ENCODE measurements at regions not wholly inside any gene's neighbourhood (a gene's known extent, or its start where the extent isn't known, plus 50 kb on each side); places are given as distances from the start of the nearest gene placed in this dataset.

- no peaks in the 10 kb centered on the region for H3K4me1 ChIP-seq
- H3K4me3 ChIP-seq: no peak overlapping the region
- no peak for TF ChIP-seq CTCF (IDR thresholded peaks at IDR 0.05)
Observed at GRCh38 chr21:33987461-33987860, 71.9 kb upstream of the ATP5PO start.

GRCh38 chr21:33985117-33986050 is 69.8 kb upstream of the ATP5PO start:
- intact Hi-C loops (cut with DNase I): no loop called here
- H3K36me3 ChIP-seq: no peaks in the 10 kb centered on the region
- H3K27ac ChIP-seq: no peak overlapping the region
- no peak overlapping the region for H3K9ac ChIP-seq (ENCODE audit: low read depth in 2 of 2, low read length in 2 of 2)
- no peak overlapping the region for H3K4me3 ChIP-seq
- no peaks in the 10 kb centered on the region for H3K9me3 ChIP-seq
- TF ChIP-seq CTCF (IDR thresholded peaks at IDR 0.05): no peak
- H3K27me3 ChIP-seq: no peaks in the 10 kb centered on the region
- no peaks in the 10 kb centered on the region for H3K4me1 ChIP-seq
- DNase-seq: no peak

More at GRCh38 chr21:33987461-33987860, 71.9 kb upstream of the ATP5PO start:
- no peak for DNase-seq
- H3K9ac ChIP-seq (ENCODE audit: low read depth in 2 of 2, low read length in 2 of 2): no peak overlapping the region
- no peaks in the 10 kb centered on the region for H3K9me3 ChIP-seq
- H3K36me3 ChIP-seq: no peaks in the 10 kb centered on the region
- H3K27ac ChIP-seq: no peak overlapping the region
- H3K27me3 ChIP-seq: no peaks in the 10 kb centered on the region
- intact Hi-C loops (cut with DNase I): no loop called here

GRCh38 chr21:33984021-33984481 is 68.4 kb upstream of the ATP5PO start:
- intact Hi-C loops (cut with DNase I): no loop called here
- Histone ChIP-seq H3K27me3 (no peaks in the 10 kb centered on the region), H3K9ac (ENCODE audit: low read depth in 2 of 2, low read length in 2 of 2) (no peak overlapping the region), H3K36me3 (no peaks in the 10 kb centered on the region), H3K27ac (no peak overlapping the region), H3K9me3 (no peaks in the 10 kb centered on the region), H3K4me3 (no peak overlapping the region), H3K4me1 (no peaks in the 10 kb centered on the region)
- TF ChIP-seq CTCF (IDR thresholded peaks at IDR 0.05): no peak
- no peak for DNase-seq

GRCh38 chr21:33981391-33982101 is 65.9 kb upstream of the ATP5PO start:
- no peak for TF ChIP-seq CTCF (IDR thresholded peaks at IDR 0.05)
- H3K27ac ChIP-seq: no peak overlapping the region
- H3K27me3 ChIP-seq: no peaks in the 10 kb centered on the region
- no peak for DNase-seq
- intact Hi-C loops (cut with DNase I): no loop called here
- no peak overlapping the region for H3K9ac ChIP-seq (ENCODE audit: low read depth in 2 of 2, low read length in 2 of 2)
- H3K4me3 ChIP-seq: no peak overlapping the region
- H3K4me1 ChIP-seq: peaks cover under 1% of the 10 kb centered on the region
- H3K36me3 ChIP-seq: no peaks in the 10 kb centered on the region
- H3K9me3 ChIP-seq: no peaks in the 10 kb centered on the region

GRCh38 chr21:33980276-33980916 is 64.8 kb upstream of the ATP5PO start:
- no peak for TF ChIP-seq CTCF (IDR thresholded peaks at IDR 0.05)

More at GRCh38 chr21:33980276-33980916, 64.8 kb upstream of the ATP5PO start:
- Histone ChIP-seq H3K27ac (no peak overlapping the region), H3K9ac (ENCODE audit: low read depth in 2 of 2, low read length in 2 of 2) (no peak overlapping the region), H3K36me3 (no peaks in the 10 kb centered on the region), H3K4me3 (no peak overlapping the region), H3K9me3 (no peaks in the 10 kb centered on the region), H3K4me1 (peaks cover 7% of the 10 kb centered on the region), H3K27me3 (no peaks in the 10 kb centered on the region)
- intact Hi-C loops (cut with DNase I): no loop called here
- DNase-seq: no peak

Measured in colonic mucosa (tissue), 4 donors.